Adrenal gland (tissue), 5 donors: ENCODE measurements at regions not wholly inside any gene's neighbourhood (a gene's known extent, or its start where the extent isn't known, plus 50 kb on each side); places are given as distances from the start of the nearest gene placed in this dataset.

Source experiments
- CTCF ChIP-seq, 6 experiments: fragments of 450-650 bp in 4 of 6; fragments of 200-600 bp in 2 of 6; sonication (generic) in 1 of 6; IDR thresholded peaks; 1 replicate in 5 of 6; 2 replicates in 1 of 6; pipeline versions ENCODE4 v1.5.1 to v1.8.0; 2016 to 2021; ENCODE audit warnings: antibody characterized with exemption in 6 of 6, mild to moderate bottlenecking in 2 of 6, moderate library complexity in 1 of 6
- POLR2A ChIP-seq, 2 donors: fragments of 450-650 bp; IDR thresholded peaks; one replicate each; pipeline ENCODE4 v1.6.1; 2017; ENCODE audit warnings: antibody characterized with exemption in 2 of 2, mild to moderate bottlenecking in 2 of 2, moderate library complexity in 1 of 2
- donor health status: DM: no; HTN: no; CAD: no.

- no peak for TF ChIP-seq CTCF (IDR thresholded peaks at IDR 0.05)
- TF ChIP-seq POLR2A (IDR thresholded peaks at IDR 0.05), result no peak
Measured at GRCh38 chr13:59568306-59568705, 595.4 kb downstream of the DIAPH3 start.
